ENCODE measurements at regions not wholly inside any gene's neighbourhood (a gene's known extent, or its start where the extent isn't known, plus 50 kb on each side); places are given as distances from the start of the nearest gene placed in this dataset.
"Not testable (repeated sequence)": the region's sequence is repeated elsewhere in the genome, so short reads cannot be mapped to it uniquely, and the experiment has no call there.

GRCh38 chr18:78787751-78788150, 191.9 kb upstream of the SALL3 start:
- no peak for DNase-seq (ENCODE audit: low read depth in 2 of 2)

GRCh38 chr18:78788161-78788560, 191.5 kb upstream of the SALL3 start:
- DNase-seq (ENCODE audit: low read depth in 2 of 2), result no peak

DNA sequence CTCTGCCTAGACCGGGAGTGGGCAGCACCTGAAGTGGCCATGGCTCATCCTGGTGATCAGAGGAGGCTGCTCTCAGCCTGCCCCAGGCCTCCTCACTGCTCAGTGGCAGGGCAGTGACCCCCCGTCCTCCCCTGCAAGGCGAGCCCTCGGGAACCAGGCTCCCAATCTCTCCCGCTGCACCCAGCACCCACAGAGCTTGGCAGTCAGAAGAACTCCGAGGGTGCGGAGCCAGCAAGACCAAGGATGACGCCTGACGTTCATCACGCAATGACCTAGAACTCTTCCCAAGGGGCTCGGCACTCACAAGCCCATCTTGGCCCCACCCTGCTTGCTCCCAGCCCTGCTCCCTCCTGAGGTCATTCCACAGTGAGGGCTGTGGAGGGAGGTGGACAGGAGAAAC, 189.8 kb upstream of the SALL3 start:
- no peak for DNase-seq (ENCODE audit: low read depth in 2 of 2)

GRCh38 chr18:78790511-78790910, 189.1 kb upstream of the SALL3 start:
- no peak for DNase-seq (ENCODE audit: low read depth in 2 of 2)

- DNase-seq (ENCODE audit: low read depth in 2 of 2), result no peak
Observed at GRCh38 chr18:78790960-78791359, 188.7 kb upstream of the SALL3 start.

- no peak for DNase-seq (ENCODE audit: low read depth in 2 of 2)
Observed at GRCh38 chr18:78792094-78792493, 187.5 kb upstream of the SALL3 start.

DNA sequence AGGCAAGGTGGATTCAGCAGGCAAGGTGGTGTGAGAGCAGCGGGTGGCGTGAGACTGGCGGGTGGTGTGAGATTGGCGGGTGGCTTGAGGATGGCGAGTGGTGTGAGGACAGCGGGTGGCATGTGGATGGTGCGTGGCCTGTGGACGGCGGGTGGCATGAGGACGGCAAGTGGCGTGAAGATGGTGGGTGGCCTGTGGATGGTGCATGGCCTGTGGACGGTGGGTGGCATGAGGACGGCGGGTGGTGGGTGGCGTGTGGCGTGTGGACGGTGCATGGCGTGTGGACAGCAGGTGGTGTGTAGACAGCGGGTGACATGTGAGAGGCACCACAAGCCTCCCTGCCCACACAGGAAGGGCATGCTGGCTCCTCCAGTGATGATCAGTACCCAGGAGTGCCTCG, 186.9 kb upstream of the SALL3 start:
- no peak for DNase-seq (ENCODE audit: low read depth in 2 of 2)

DNA sequence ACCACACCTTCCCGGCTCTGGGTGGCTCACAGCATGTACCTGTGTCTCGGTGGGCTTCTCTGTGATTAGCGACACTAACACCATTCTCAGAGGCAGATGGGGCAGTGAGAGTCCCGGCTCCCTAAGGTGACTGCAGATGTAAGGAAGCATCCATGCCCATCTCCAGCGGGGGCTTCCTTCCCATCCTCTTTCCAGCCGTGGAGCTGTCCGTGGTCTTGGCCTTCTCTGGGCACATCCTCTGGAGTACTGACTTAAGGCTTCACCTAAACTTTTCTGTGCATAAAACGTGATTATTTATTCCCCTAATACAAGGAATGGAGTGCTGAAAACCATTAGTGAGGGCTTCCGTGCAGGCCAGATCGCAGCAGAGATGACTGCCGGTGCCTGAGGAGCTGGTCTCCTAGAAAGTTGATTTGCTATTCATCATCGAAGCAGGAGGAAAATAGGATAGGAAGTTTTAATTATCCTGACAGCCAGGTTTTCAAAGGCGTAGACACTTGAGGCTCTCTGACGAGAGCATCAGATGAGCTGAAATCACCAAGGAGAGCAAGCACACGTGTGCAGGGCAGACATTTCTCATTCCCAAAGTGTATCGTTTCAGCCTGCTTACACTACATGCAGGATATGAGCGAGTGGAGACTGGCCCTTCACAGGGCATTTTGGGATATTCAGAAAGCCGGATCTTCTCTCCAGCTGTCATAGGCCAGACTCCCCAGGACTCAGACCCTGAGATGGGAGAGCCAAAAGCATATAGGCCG, 186.1 kb upstream of the SALL3 start:
- DNase-seq (ENCODE audit: low read depth in 2 of 2), result no peak

- no peak for DNase-seq (ENCODE audit: low read depth in 2 of 2)
Observed at GRCh38 chr18:78794071-78794430, 185.6 kb upstream of the SALL3 start.

- no peak for DNase-seq (ENCODE audit: low read depth in 2 of 2)
Observed at GRCh38 chr18:78796693-78797455, 182.7 kb upstream of the SALL3 start.

DNA sequence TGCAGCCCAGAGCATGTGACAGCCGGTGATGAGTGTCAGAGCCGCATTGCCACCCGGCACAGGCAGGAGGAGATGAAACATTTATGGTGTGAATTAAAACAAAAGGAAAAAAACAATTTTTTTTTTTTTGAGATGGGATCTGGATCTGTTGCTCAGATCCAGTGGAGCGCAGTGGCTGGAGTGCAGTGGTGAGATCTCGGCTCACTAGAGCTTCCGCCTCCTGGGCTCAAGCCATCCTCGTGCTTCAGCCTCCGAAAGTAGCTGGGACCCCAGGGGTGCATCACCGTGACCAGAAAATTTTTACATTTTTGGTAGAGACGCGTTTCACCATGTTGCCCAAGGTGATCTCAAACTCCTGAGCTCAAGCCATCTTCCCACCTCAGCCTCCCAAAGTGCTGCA, 182.1 kb upstream of the SALL3 start:
- no peak for DNase-seq (ENCODE audit: low read depth in 2 of 2)

DNA sequence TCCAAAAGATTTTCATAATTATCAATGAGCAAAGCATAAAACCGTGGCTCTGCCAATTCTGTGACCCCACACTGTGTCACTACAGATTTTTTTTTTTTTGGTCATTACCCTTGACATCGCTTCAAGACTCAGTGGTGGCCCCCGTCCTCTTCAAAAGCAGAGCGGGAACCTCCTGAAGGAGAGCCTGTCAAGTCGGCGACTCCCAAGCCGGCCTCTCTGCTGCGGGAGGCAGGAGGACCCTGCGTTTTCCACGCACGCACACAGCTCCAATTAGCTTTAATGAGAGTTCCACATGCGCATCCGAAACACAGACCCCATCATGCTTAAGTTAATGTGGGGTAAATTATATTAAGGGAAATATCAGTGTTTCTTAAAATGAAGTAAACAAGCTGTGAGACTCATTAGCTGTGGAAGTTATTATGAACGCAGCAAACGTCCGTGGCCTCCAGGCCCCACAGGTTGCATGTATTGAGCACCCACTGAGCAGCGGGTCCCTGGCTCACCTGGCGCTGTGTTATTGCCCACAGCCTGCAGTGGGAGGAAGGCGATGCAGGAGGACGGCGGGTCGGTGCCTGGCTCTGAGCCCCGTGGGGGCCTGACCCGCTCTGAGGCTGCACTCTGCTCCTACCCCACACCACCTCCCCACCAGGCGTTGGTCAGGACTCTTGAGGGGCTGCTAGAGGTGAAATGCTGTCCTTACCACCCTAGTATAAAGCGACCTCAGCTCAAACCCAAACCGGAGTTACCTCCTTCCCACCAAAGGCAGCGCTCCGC, 181.0 kb upstream of the SALL3 start:
- DNase-seq (ENCODE audit: low read depth in 2 of 2), result no peak

DNA sequence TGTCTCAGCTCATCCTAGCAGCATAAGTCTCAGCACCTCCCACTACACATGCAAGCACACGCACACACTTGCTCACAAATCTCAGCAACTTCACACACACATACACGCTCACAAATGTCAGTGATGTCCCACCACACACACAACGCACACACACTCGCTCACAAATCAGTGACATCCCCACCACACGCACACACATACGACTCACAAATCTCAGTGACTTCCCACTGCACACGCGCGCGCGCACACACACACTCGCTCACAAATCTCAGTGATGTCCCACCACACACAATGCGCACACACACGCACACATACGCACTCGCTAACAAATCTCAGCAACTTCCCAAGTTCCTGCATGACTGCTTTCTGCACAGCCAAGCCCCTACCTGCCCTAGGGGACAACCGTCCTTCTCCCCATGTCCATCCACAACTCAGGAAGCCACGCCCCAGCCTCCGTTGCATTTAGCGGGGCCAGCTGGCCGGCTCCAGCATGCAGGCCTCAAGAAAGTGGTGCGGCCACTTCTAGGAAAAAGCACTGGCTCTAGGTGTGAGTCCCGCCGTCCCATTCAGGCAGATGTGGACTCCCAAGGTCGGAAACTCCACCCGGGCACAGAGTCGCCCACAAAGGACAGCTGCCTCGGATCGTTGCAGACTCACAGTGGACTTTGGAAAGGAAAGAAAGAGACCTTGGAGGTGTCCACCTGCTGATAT, 180.1 kb upstream of the SALL3 start:
- no peak for DNase-seq (ENCODE audit: low read depth in 2 of 2)

DNA sequence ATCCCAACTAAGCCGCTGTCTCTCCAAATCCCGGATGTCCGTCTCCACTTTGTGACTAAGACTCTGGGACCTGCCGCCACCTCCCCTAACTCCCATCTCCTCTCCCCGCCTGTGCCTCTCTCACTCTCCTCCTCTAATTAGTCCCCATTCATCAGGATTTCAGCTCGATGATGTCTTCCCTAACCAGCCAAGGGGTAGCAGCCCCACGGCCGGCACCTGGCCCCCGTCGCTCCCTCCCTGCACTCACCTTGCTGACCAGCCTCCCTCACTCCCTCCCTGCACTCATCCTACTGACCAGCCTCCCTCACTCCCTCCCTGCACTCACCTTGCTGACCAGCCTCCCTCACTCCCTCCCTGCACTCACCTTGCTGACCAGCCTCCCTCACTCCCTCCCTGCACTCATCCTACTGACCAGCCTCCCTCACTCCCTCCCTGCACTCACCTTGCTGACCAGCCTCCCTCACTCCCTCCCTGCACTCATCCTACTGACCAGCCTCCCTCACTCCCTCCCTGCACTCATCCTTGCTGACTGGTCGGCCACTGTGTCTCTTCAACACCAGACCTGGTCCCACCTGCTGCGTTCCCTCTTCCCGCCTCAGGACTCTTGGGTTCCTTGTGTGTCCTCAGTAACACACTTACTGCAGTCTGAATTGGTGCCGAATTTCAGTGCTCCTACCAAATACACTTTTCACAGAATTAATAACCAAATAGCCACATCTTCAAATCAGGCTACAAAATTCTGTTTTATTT, 179.3 kb upstream of the SALL3 start:
- DNase-seq (ENCODE audit: low read depth in 2 of 2), result not testable (repeated sequence)

- DNase-seq (ENCODE audit: low read depth in 2 of 2), result no peak
Observed at GRCh38 chr18:78801011-78801410, 178.6 kb upstream of the SALL3 start.

DNA sequence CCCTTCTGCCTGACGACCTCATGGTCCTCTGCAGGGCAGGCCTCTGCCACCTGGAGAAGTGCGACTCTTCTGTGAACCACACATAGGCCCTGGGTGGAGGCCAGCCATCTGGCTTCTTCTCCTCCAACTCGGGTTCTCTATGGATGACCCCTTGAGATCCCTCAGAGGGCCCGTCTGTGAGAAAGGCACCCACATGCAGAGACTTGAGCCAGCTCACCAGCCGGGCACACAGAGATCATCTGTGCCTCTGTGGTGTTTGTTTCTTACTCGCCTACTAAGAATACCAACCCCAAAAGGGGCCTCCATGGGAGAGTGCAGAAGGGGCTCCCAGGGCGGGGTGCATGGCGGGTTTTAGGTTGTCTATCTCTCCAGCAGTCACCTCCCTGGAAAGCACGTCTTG, 176.5 kb upstream of the SALL3 start:
- DNase-seq (ENCODE audit: low read depth in 2 of 2), result no peak

DNA sequence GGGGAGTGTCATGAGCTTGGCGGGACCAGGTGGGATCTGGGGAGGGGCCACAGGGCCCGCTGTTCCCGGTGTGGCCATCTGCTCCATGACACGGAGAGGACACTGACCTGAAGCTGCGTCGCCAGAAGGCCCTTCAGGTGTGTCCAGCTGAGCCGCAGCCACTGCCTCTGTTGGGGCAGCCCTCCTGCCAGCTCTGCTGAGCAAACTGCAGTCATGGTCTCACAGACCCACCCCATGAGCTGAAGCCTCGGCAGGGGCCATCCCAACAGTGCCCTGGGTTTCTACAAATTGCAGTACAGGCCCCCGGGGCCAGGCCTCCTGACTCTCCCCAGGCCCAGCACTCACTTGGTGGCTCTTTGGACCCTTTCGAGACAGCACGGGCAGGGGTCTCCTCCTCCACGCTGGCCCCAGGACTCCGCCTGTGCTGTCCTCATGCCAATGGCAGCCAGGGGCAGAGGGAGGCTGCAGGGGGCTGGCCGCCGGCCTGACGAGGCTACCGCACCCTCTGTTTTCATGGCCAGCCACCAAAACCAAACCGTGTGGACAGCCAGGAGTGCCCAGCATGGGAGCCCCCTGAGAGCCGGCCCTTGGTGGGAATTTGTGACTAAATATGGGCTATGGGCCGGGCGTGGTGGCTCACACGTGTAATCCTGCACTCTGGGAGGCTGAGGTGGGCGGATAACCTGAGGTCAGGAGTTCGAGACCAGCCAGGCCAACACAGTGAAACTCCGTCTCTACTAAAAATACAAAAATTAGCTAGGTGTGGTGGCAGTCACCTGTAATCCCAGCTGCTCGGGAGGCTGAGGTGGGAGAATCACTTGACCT, 175.2 kb upstream of the SALL3 start:
- no peak for DNase-seq (ENCODE audit: low read depth in 2 of 2)

DNA sequence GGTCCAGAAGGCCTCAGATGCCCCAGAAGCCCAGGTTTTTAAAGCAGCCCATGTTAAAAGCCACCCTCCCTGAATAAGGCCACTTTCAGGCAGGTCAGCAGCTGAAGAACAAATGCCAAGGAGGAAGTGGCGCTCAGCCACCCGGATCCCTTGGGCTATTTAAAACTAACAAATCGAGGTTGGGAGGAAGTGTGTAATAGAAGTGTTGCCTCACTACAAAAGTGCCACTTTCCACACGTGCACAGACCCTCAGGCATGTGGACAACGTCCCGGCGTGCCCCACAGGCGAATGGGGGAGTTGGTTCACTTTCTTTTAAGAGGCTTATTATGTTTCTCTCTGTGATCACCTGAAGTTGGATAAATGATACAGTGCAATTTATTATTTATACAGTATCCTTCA, 173.8 kb upstream of the SALL3 start:
- no peak for DNase-seq (ENCODE audit: low read depth in 2 of 2)

DNA sequence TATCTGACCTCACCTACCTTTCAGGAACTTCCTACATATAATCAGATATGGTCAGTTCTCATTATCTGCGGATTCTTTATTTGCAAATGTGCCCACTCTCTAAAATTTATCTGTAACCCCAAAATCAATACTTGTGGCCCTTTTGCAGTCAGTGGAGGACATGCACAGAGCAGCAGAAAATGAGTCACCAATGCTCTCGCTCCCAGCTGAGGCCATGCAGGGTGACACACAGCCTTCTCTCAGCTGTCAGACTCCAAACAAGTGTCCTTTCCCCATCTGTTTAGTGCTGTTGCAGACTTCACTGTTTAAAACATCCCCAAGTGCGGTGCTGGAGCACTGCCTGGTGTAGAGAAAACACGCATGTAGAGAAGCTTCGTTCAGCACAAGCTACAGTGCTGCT, 171.9 kb upstream of the SALL3 start:
- no peak for DNase-seq (ENCODE audit: low read depth in 2 of 2)

DNA sequence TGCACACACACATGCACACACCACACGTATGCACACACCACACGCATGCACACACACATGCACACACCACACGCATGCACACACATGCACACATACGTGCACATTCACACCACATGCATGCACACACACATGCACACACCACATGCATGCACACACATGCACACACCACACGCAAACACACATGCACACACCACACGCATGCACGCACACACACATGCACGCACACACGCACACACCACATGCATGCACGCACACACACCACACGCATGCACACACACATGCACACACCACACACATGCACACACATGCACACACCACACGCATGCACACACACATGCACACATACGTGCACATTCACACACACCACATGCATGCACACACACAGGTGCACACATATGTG, 169.8 kb upstream of the SALL3 start:
- no peak for DNase-seq (ENCODE audit: low read depth in 2 of 2)

DNA sequence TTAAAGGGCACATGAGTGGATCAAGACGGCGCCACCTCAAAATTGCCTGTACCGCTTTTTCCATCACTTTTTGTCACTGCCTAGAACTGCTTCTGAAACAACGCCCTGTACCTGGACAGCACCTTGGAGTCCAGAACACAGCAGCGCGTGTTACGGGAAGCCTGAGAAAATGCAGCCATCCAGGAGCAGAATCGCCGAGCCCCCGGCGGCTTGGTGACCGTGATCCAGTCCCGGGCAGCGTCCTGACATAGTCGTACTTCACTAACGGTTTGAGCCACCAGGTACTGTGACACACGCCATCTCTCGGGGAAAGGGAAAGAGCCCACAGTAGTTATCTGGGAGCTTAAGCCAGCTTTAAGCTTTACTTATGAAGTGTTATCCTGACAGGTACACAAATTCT, 168.9 kb upstream of the SALL3 start:
- DNase-seq (ENCODE audit: low read depth in 2 of 2), result no peak

Data from stimulated activated CD4-positive, alpha-beta T cell treated with anti-CD3 and anti-CD28 coated beads, Interleukin-12 subunit alpha, Interleukin-12 subunit beta, amount 100 ng/mL, for 24 hours (primary cell).